Lower leg skin (tissue), 3 donors: ENCODE measurements at regions not wholly inside any gene's neighbourhood (a gene's known extent, or its start where the extent isn't known, plus 50 kb on each side); places are given as distances from the start of the nearest gene placed in this dataset.

ENCODE experiments used
- POLR2A ChIP-seq, 2 donors: fragments of 450-650 bp; IDR thresholded peaks; one replicate each; pipeline ENCODE4 v1.6.1; 2016 to 2017; ENCODE audit warnings: antibody characterized with exemption in 2 of 2, mild to moderate bottlenecking in 1 of 2, moderate library complexity in 1 of 2
- TF ChIP-seq, protein P1 (sequence below), 3 donors: fragments of 450-650 bp; IDR thresholded peaks; one replicate each; pipeline ENCODE4 v1.5.1; 2016; ENCODE audit warnings: antibody characterized with exemption in 3 of 3, mild to moderate bottlenecking in 3 of 3, moderate library complexity in 2 of 3

- TF ChIP-seq, protein P1, sequence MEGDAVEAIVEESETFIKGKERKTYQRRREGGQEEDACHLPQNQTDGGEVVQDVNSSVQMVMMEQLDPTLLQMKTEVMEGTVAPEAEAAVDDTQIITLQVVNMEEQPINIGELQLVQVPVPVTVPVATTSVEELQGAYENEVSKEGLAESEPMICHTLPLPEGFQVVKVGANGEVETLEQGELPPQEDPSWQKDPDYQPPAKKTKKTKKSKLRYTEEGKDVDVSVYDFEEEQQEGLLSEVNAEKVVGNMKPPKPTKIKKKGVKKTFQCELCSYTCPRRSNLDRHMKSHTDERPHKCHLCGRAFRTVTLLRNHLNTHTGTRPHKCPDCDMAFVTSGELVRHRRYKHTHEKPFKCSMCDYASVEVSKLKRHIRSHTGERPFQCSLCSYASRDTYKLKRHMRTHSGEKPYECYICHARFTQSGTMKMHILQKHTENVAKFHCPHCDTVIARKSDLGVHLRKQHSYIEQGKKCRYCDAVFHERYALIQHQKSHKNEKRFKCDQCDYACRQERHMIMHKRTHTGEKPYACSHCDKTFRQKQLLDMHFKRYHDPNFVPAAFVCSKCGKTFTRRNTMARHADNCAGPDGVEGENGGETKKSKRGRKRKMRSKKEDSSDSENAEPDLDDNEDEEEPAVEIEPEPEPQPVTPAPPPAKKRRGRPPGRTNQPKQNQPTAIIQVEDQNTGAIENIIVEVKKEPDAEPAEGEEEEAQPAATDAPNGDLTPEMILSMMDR (IDR thresholded peaks at IDR 0.05): no peak
- no peak for TF ChIP-seq POLR2A (IDR thresholded peaks at IDR 0.05)
Observed at GRCh38 chr19:30719999-30720345, 347.8 kb downstream of the ZNF536 start.
